HG03064 (cell line): ENCODE measurements at regions not wholly inside any gene's neighbourhood (a gene's known extent, or its start where the extent isn't known, plus 50 kb on each side); places are given as distances from the start of the nearest gene placed in this dataset.

Experiments used
- ATAC-seq: cut with Tn5 transposase; IDR thresholded peaks from one replicate; pipeline ENCODE4 v1.9.1; 2021; ENCODE audit warnings: low read depth; ENCODE audit not compliant: unreplicated experiment

GRCh38 chr4:145348291-145348690 lies 133.4 kb upstream of the SMAD1 start:
- ATAC-seq = no peak

DNA sequence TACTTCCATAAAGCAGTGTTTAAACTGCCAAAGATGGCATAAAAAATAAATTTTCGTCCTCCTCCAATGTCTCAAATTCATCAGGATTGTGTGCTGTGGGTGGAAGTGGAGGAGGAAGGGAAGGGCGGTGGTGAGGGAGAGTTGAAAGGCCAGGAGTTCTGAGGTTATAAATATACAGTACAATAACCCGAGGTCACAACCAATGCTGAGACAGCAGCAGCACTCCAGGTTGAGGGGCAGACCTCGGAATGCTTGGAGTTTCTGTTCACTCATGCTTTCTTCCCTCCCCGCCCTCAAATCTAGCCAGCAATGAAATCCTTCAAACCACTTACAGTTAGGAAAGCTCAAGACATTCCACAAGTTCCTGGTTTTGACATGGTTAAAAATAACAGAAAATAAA lies 134.0 kb upstream of the SMAD1 start:
- no peak for ATAC-seq

DNA sequence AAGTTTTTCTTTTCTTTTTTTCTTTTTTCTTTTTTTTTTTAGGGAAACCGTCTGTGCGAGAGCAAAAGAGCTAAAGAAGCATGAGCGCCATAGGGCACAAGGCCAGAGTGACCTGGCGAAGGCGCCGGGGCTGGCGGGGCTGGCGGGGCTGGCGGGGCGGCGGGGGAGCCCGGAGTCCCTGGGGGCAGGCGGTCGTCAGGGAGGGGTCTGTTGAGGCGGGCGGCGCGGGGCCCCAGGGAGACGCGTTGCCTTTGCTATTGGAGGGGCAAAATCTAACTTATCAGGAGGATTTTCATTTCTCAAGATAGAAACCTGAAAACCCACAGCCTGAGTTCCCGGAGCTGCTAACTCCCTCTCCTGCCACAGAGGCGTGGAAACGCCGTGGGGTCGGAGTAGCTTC lies 135.6 kb upstream of the SMAD1 start:
- no peak for ATAC-seq

DNA sequence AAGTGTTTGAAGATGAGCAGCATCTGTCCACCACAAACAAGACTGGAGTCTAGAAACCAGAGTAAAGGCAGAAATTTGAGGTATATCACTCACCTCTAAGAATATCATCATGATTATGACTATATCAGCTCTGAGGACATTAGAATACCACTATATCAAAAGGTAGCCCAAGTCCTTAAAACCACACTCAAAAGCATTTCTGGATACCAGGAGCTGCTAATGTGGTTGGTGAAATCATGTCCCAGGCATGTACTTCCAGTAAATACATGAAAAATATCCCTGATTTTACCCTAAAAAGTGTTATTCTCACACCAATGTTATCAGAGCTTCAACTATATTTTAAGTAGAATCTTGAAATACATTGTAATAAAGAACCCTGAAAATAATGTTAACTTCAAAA lies 136.3 kb upstream of the SMAD1 start:
- no peak for ATAC-seq

GRCh38 chr4:145341381-145341780 lies 140.3 kb upstream of the SMAD1 start:
- no peak for ATAC-seq

DNA sequence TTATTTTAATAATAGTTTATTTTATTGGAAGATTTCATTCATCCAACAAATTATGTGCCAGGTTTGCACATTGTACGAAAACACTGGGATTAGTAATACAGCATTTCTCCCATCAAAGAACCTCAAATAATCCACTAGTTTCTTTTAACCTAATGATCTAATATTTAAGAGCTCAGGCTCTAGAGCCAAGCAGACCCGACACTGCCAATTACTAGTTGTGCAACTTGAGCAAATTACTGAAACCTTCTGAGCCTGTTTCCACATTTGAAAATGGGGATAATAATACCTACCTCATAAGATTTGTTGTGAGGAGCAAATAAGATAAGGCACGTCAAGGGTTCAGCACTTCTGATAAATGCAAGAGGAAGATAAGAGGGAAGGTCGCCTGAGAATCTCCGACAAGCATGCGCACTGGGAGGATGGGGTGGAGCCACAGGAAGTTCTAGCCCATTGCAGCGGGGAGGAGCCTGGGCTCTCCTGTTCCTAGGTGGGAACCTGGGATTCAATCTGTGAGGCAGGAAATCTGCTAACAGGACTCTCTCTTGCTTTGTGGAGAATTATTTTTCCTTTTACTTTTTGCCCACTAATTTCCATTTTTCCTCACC lies 141.5 kb upstream of the SMAD1 start:
- no peak for ATAC-seq

DNA sequence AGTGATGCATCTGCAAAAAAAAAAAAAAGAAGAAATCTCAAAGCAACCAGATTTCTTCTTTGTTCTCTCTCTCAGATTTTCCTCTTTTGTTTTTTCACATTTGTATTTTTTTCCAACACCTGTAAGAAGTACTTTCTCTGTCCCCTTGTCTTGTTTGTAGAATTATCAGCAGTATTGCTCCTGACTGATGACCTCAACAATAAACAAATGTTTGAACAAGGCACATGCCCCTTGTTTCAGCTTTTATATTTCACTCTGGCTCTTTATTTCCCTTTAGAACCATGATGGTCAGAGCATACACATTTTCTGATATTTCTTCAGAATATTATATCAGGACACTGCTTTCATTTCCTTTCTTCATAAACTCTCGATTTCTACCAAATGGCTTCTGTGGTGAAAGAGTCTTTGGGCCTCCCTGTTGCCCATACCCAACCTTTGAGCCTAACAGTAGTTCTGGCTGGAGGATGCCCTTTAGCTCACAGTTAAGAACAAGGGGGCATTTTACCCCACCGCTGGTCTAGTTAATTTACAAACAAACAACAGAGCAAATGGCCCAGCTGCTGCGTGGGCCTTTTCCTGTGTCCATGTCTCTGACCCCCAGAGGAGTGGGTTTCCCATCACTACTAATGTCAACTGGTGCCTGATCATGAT lies 142.5 kb upstream of the SMAD1 start:
- no peak for ATAC-seq

DNA sequence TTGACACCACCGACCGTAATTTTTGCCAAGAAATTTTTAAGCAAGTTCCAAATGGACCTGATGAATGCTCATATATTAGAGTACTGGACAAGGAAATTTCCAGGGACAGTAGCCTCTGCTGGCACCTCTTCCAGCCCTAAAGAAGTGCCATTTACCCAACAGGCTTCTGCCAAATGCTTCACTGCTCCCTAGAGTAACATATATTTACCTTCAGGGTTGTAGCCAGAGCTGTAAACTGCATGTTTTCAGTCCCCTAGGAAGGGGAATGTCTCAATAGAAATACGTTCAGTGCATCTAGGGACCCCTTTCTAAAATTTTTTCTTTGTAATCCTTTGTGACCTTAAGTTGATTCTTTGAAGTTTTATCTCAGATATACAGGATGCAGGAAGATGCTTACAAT lies 143.1 kb upstream of the SMAD1 start:
- no peak for ATAC-seq

DNA sequence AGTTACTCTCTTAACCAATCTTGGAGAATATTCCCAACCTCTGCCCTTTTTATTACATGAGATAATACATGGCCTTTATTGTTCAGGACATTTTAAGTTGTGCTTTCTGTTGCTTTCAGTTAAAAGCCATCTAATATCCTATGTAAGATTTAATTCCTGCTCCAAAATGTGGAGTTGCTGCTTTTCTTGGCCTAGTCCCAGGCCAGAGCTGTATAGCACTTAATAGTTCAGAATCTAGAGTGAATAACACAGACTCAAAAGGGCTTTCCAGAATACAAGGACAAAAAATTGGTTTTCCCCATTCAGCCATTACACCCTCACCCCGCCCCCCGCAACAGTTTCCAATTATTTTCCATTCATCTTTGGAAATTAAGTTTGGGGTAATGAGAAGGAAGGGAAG lies 144.3 kb upstream of the SMAD1 start:
- no peak for ATAC-seq

DNA sequence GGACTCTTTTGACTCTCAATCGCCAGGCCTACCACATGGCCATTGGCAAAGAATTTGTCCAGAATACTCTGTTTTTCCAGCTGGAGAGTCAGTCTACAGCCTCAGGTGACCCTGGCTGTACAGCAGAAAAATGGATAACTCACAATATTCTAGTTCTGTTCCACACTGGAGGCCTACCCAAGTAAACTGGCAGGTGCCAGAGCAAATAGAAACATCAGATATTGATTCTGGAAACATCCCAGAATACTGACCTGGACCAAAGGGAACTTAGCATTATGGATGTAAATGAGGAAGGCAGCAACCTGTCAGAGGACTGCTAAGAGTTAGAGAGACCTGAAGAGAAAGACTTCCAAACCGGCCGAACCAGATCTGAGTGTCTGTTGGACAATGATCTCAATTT lies 147.9 kb upstream of the SMAD1 start:
- ATAC-seq = no peak

- ATAC-seq = no peak
These were observed 146.1 kb upstream of the OTUD4 start for GRCh38 chr4:145326491-145326890.

DNA sequence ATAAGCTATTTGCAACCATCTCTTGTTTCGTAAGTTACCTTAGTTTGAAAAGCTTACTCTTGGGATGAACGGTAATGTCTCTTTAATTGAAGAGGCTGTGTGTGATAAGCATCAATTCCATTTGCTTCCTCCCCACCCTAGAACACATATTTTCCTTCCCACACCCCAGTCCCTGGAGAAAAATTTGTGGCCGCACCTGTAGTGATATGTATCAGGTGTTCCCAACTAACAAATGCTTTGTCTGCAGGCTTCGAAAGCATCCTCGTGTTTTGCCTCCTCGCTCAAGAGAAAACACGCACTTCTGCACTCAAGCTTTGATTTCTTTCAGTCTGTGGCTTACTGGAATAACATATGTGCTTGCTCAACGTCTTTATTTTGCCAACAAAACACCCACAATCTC lies 143.8 kb upstream of the OTUD4 start:
- ATAC-seq = no peak

- no peak for ATAC-seq
These were observed 139.9 kb upstream of the OTUD4 start for GRCh38 chr4:145320294-145320693.

DNA sequence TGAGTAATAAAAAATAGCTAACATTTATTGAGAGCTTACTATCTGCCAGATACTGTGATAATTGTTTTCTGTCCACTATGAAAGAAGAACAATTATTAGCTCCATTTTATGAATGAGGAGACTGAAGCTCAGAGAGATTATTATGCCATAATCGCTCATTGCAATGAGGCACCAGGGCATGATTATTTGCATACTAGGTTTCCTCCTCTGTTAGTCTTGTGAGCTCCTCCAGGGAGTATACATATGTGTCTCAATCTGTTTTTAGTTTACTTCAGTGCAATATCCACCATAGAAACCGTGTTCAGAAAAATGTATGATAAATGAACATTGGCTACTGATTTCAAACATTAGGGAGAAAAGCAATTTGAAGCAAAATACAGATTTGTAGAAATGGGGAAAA lies 139.4 kb upstream of the OTUD4 start:
- ATAC-seq = no peak

DNA sequence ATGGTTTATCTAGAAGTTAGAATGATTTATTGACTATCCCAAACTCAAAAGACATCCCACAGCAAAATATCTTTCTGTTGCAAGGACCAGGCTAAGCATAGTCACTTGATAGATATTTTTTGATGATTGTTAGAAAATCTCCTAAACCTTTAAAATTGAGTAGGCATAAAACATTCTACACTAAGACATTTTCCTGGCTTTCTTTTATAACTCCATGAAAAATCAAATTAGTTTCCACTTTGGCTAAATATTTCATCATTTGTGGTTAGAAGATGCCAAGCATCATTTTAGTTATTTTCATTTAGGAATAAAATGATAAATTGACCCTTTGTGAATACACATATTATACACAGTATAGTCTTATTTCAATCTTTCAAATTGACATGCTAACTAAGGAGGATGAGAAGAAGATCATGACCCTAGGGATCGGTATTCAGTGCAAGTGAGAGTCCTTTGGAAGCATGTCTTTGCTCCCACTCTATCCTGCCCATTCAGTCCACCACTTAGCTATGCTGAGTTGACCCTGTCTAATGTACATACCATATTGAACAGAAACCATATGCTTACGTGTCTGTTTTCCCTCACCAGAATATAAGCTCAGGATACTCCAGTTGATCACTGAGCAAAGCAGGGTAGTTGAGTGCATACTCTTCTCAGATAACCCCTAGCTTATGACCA lies 136.6 kb upstream of the OTUD4 start:
- ATAC-seq = no peak

DNA sequence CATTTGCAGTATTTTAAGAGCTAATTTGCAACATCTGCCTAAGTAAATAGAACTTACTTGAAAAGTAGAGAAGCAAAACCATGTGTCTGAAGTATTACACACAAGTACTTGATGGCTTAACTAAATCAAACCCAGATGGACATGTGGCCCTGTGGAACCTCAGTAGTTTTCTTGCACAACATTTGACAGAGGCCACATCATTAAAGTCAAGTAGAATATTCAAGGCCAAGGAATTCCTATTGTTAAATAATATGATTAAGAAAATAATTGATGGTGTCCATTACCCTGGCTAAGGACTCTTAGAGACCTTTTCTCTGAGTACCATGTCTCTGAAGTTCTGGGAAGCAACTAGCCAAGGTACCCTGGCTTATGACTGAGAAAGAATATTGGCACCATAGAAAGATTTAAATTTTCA lies 135.4 kb upstream of the OTUD4 start:
- ATAC-seq = no peak

DNA sequence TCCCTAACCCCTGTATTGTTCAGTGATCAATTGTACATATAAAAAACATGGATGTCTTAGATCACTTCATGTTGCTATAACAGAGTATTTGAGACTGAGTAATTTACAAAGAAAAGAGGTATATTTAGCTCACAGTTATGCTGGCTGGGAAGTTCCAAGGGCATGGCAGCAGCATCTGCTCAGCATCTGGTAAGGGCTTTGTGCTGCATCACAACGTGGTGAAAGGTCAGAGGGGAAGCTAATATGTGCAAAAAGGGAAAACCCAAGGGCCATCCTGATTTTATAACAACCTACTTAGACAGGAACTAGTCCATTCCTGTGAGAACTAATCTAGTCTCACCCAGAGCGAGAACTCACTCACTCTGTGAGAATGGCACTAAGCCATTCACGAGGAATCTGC lies 128.2 kb upstream of the OTUD4 start:
- ATAC-seq = no peak

GRCh38 chr4:145307763-145308430 lies 127.5 kb upstream of the OTUD4 start:
- no peak for ATAC-seq

DNA sequence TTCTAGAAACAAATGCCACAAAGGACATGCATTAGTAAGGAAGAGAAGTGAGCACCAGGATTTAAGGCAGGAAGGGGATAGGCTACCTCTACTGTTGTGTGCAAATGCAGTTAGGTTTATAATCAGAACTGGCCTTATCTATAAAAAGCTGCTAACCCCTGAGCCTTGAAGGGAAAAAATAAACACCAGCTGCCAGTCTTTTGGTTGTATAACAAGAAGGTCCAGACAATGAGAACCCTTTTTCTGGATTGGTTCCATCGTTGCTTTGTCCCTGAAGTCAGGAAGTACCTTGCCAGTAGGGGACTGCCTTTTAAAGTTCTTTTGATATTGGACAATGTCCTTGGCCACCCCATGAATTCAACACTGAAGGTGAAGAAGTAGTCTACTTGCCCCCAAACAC lies 126.7 kb upstream of the OTUD4 start:
- no peak for ATAC-seq

GRCh38 chr4:145302725-145303124 lies 122.3 kb upstream of the OTUD4 start:
- no peak for ATAC-seq

DNA sequence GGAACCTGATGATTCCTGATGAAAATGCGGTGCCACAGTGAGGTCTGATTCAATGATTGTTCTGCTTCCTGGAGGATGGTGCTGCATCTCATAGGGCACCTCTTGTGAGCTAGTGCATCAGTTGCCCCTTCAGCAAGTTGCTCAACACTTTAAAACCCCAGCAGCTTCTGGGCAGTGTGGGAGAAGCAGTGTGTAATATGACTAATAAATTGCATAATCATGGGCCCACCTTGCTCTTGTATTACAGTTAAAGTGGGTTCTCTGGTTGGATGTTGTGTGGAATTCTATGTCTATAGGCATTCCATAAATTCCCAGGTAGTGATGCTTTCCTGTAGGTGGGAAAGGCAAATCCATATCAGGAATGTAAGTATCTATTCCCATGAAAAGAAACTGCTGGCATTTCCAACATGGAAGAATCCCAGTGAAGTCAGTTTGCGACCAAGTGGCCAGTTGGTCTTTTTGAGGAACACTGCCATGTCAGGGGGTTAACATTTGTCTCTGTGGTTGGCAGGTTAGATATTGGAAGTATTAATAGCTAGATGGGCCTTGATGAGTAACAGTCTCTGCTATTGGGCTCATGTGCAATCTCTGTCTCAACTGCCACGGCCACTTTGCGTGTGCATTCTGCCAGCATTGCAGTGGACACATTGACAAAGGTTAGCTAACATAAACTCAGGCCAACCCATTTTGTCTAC lies 121.1 kb upstream of the OTUD4 start:
- no peak for ATAC-seq
